ENCODE measurements at regions not wholly inside any gene's neighbourhood (a gene's known extent, or its start where the extent isn't known, plus 50 kb on each side); places are given as distances from the start of the nearest gene placed in this dataset.

GRCh38 chr2:119064567-119064966 is 94.0 kb downstream of the C1QL2 start:
- no peaks in the 10 kb centered on the region for H3K9me3 Mint-ChIP-seq (ENCODE audit: low read depth)
- H3K4me1 Mint-ChIP-seq, result no peaks in the 10 kb centered on the region
- no peaks in the 10 kb centered on the region for H3K27me3 Mint-ChIP-seq
- H3K36me3 Mint-ChIP-seq, result no peaks in the 10 kb centered on the region
- CTCF ChIA-PET, result no interaction called here
- H3K4me3 Mint-ChIP-seq, result no peak overlapping the region
- ATAC-seq, result no peak
- no peak overlapping the region for H3K27ac Mint-ChIP-seq
- DNase-seq, result no peak

GRCh38 chr2:119063177-119063576 is 95.4 kb downstream of the C1QL2 start:
- no peak overlapping the region for H3K27ac Mint-ChIP-seq
- DNase-seq, result no peak
- CTCF ChIA-PET, result no interaction called here
- H3K9me3 Mint-ChIP-seq (ENCODE audit: low read depth), result no peaks in the 10 kb centered on the region
- no peaks in the 10 kb centered on the region for H3K36me3 Mint-ChIP-seq
- ATAC-seq, result no peak
- no peak overlapping the region for H3K4me3 Mint-ChIP-seq
- H3K4me1 Mint-ChIP-seq, result no peaks in the 10 kb centered on the region
- H3K27me3 Mint-ChIP-seq, result no peaks in the 10 kb centered on the region

- ATAC-seq (no peak), DNase-seq (no peak)
- H3K27ac Mint-ChIP-seq, result no peak overlapping the region
- no peaks in the 10 kb centered on the region for H3K27me3 Mint-ChIP-seq
- no peak overlapping the region for H3K4me3 Mint-ChIP-seq
- CTCF ChIA-PET, result no interaction called here
- no peaks in the 10 kb centered on the region for H3K9me3 Mint-ChIP-seq (ENCODE audit: low read depth)
- no peaks in the 10 kb centered on the region for H3K4me1 Mint-ChIP-seq
- H3K36me3 Mint-ChIP-seq, result no peaks in the 10 kb centered on the region
These were observed 95.9 kb downstream of the C1QL2 start for GRCh38 chr2:119062652-119063051.

GRCh38 chr2:119062179-119062578 is 96.4 kb downstream of the C1QL2 start:
- Mint-ChIP-seq H3K4me1 (no peaks in the 10 kb centered on the region), H3K27ac (no peak overlapping the region), H3K27me3 (no peaks in the 10 kb centered on the region), H3K9me3 (ENCODE audit: low read depth) (no peaks in the 10 kb centered on the region), H3K36me3 (no peaks in the 10 kb centered on the region), H3K4me3 (no peak overlapping the region)
- no peak for ATAC-seq
- CTCF ChIA-PET, result no interaction called here
- no peak for DNase-seq

- CTCF ChIA-PET, result no interaction called here
- H3K36me3 Mint-ChIP-seq, result no peaks in the 10 kb centered on the region
- H3K9me3 Mint-ChIP-seq (ENCODE audit: low read depth), result no peaks in the 10 kb centered on the region
These were observed 98.6 kb downstream of the C1QL2 start for GRCh38 chr2:119059940-119060339.

GRCh38 chr2:119059287-119059686 is 99.3 kb downstream of the C1QL2 start:
- Mint-ChIP-seq H3K4me3 (no peak overlapping the region), H3K9me3 (ENCODE audit: low read depth) (no peaks in the 10 kb centered on the region), H3K4me1 (no peaks in the 10 kb centered on the region), H3K27ac (no peak overlapping the region), H3K27me3 (no peaks in the 10 kb centered on the region), H3K36me3 (no peaks in the 10 kb centered on the region)
- ATAC-seq (no peak), DNase-seq (no peak)
- CTCF ChIA-PET, result no interaction called here

More at GRCh38 chr2:119059940-119060339, 98.6 kb downstream of the C1QL2 start:
- Mint-ChIP-seq H3K4me1 (no peaks in the 10 kb centered on the region), H3K27me3 (no peaks in the 10 kb centered on the region), H3K4me3 (no peak overlapping the region), H3K27ac (no peak overlapping the region)
- ATAC-seq, result no peak
- no peak for DNase-seq

GRCh38 chr2:119053700-119054436 is 104.7 kb downstream of the C1QL2 start:
- DNase-seq (no peak), ATAC-seq (no peak)
- Mint-ChIP-seq H3K4me3 (no peak overlapping the region), H3K9me3 (ENCODE audit: low read depth) (no peaks in the 10 kb centered on the region), H3K27ac (no peak overlapping the region), H3K4me1 (no peaks in the 10 kb centered on the region), H3K36me3 (no peaks in the 10 kb centered on the region), H3K27me3 (peaks cover 1% of the 10 kb centered on the region)
- CTCF ChIA-PET, result no interaction called here

- ATAC-seq, result no peak
- Mint-ChIP-seq H3K27ac (no peak overlapping the region), H3K27me3 (peaks cover 11% of the 10 kb centered on the region), H3K4me1 (no peaks in the 10 kb centered on the region), H3K9me3 (ENCODE audit: low read depth) (no peaks in the 10 kb centered on the region), H3K4me3 (no peak overlapping the region), H3K36me3 (no peaks in the 10 kb centered on the region)
- no peak for DNase-seq
- CTCF ChIA-PET, result no interaction called here
These were observed 107.3 kb downstream of the C1QL2 start for GRCh38 chr2:119051263-119051662.

DNA sequence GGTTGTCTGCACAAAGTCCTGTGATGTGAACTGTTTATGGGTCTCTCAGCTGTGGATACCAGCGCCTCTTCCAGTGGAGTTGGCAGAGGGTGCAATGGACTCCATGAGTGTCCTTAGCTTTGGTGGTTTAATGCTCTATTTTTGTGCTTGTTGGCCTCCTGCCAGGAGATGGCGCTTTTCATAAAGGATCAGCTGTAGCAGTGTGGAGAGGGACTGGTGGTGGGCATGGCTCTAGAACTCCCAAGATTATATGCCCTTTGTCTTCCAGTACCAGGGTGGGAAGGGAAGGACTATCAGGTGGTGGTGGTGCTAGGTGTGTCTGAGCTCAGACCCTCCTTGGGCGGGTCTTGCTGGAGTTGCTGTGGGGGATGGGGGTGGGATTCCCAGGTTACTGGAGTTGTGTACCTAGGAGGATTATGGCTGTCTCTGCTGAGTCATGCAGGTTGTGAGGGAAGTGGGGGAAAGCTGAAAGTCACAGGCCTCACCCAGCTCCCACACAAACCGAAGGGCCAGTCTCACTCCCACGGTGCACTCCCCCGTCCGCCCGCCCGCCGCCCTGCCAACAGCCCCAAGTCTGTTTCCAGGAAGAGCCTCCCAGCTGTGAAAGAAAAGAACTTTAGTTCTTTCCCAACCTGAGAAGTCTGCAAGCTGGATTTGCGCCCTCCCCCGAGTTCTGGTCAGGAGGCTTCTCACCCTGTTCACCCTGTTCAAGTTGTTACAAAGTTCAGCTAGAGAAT is 108.1 kb downstream of the MARCO start:
- H3K4me3 Mint-ChIP-seq, result no peak overlapping the region
- H3K9me3 Mint-ChIP-seq (ENCODE audit: low read depth), result no peaks in the 10 kb centered on the region
- no peak overlapping the region for H3K27ac Mint-ChIP-seq
- ATAC-seq, result no peak
- DNase-seq, result no peak
- H3K27me3 Mint-ChIP-seq, result peaks cover 18% of the 10 kb centered on the region
- H3K4me1 Mint-ChIP-seq, result no peaks in the 10 kb centered on the region
- CTCF ChIA-PET, result no interaction called here
- H3K36me3 Mint-ChIP-seq, result no peaks in the 10 kb centered on the region

Measured in activated CD8-positive, alpha-beta memory T cell treated with anti-CD3 and anti-CD28 coated beads, Interleukin-2, amount 10 ng/mL, durations not matched to agents 7 days and 5 days (primary cell).